Occipital lobe (tissue), 1 donor: ENCODE measurements at regions not wholly inside any gene's neighbourhood (a gene's known extent, or its start where the extent isn't known, plus 50 kb on each side); places are given as distances from the start of the nearest gene placed in this dataset.
"Not testable (repeated sequence)": the region's sequence is repeated elsewhere in the genome, so short reads cannot be mapped to it uniquely, and the experiment has no call there.

Source experiments
- DNase-seq: peaks from one replicate; lab custom pipeline; 2025; lab: John Stamatoyannopoulos, UW

DNA sequence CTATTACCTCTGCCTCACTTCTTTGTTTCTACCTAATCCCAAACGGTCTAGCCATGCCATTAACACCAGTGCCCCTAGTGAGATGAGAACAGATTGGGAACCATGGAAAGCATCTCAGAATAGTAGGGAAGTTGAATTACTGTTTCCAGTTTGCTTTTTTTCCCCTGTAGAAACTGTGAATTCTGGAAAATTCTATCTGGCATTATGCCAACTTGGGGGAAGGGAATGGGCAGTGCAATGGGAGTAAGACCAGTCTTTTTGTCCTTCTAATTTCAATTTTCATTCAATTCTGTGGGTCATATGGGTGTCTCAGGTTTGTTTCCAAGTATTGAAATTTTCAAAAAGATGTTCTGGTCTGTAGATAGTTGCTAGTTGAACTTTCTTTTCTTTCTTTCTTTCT is 1666.1 kb downstream of the SLITRK1 start:
- no peak for DNase-seq

DNA sequence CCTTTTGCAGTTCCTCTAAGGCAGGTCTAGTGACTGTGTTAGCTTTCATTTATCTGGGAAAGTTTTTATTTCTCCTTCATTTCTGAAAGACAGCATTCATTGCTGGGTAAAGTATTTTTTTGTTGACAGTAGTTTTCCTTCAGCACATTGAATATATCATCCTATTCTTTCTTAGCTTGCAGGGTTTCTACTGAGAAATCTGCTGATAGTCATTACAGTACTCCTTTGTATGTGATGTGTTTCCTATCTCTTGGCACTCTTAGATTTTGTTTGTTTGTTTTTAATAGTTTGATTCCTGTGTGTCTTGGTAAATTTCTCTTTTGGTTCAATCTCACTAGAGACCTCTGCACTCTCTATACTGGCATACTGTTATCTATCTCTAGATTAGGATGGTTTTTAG is 1667.9 kb downstream of the SLITRK1 start:
- no peak for DNase-seq

DNA sequence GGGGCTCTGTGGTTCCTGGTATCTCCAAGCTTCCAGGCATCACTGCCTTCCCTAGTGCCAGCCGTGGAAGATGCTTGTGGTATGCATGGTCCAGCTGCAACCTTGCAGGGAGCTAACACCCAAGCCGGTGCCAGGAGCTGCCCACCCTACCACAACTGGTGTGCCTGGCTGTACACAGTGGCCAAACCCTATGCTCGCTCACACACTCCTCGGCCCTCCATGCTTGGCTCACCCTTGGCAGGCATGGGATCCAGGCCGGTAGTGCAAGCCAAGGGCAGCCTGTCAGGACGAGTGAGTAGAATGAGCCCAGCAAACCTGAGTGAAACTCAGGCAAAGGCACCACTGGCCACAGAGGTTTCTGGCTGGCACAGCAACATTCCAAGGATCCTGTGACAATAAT is 1676.0 kb downstream of the SLITRK1 start:
- no peak for DNase-seq

DNA sequence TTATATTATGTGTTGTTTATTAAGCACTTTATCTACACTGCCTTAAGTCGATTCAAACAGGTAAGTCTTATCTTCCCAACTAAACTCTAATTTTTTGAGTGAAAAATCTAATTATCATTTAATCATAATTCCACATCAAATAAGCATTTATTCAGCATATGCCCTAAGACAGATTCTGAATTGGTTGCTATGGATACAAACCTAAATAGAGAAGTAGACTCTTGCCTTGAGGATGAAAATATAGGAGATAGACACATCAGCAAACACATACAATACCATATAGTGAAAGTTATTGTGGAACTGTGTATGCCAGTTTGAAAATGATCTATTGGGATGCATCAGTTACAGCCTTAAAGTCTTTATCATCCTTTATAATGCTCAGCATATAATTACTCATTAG is 1679.9 kb downstream of the SLITRK1 start:
- no peak for DNase-seq

DNA sequence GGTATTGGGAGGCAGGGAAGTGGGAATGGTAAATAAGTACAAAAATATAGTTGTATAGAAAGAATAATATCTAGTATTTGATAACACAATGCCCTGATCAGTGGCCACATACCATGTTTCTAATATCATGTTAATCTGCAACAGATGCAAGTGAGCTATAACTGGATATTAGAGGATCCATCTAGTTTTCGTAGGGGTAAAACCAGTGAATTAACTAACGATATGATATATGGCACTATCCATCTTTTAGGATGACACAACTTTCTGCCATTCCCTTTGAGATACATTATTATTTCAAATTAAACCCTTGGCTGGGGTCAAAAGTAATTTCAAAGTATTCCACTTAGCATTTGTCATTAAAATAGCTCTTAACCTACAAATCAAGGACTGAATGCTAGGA is 1686.2 kb downstream of the SLITRK1 start:
- no peak for DNase-seq

DNA sequence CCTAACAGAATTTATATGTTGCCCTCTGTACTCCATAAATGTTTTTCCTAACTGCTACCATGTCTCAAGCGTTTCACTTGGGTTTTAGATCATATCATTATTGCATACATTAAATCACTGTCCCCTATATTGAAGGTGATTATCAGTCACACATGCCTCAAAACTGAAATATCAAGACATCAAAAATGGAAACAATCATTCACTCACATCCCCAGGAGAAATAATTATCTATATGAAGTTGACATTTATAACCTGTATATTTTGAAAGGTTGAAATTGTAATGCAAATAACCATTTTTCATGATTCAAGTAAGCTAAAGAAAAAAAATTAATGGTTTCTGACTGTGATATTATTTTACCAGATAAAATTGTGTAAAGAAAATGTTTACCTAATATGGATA is 1695.0 kb downstream of the SLITRK1 start:
- no peak for DNase-seq

DNA sequence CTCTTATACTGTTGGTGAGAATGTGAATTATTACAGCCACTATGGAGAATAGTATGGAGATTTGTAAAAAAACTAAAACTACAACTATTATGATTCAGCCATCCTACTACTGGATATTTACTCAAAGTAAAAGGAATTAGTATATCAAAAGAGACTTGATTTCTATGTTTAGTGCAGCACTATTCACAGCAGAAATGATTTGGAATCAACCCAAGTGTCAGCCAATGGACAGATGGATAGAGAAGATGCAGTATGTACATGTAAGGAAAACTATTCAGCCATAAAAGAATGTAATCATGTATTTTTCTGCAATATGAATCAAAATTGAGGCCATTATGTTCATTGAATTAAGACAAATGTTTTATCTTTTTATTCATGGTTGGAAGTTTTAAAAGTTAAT is 1705.5 kb downstream of the SLITRK1 start:
- DNase-seq: no peak

DNA sequence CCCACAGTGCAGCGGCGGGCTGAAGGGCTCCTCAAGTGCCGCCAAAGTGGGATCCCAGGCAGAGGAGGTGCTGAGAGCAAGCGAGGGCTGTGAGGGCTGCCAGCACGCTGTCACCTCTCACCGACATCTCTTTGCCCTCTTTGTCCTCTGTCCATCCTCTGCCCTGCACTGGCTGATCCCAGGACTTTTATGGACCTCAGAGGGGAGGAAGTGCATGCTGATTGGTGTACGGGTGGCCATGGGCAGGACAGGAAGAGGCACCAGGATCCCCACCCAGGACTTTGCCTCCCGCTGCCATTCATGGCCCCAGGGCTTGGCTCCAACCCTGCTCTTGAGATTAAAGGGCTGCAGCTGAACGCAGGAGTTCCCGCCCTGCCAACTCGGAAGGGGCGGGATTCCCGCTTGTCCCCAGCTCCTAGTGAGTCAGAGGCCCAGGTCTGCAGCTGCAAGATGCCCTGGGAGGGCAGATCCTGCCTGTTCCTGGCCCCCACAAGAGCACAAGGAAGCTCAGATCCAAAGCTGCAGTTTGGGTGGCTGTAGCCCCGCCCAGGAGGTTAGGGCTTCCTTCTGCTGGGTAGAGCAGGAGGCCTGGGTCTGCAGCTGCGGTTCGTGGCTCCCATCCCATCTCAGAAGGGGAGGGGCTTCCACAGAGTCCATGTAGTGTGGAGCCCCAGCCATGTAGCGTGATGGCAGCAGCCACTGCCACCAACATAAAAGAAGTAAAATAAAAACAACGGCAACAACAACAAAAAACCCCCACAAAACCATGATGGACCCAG is 1716.7 kb downstream of the SLITRK1 start:
- no peak for DNase-seq

DNA sequence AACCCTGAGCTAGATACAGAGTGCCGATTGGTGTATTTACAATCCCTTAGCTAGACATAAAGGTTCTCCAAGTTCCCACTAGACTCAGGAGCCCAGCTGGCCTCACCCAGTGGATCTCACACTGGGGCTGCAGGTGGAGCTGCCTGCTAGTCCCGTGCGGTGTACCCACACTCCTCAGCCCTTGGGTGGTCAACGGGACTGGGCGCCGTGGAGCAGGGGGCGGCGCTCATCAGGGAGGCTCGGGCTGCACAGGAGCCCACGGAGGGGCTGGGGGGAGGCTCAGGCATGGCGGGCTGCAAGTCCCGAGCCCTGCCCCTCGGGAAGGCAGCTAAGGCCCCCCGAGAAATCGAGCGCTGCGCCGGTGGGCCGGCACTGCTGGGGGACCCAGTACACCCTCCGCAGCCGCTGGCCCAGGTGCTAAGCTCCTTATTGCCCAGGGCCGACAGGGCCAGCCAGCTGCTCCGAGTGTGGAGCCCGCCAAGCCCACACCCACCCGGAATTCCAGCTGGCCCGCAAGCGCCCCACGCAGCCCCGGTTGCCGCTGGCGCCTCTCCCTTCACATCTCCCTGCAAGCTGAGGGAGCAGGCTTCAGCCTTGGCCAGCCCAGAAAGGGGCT is 1717.4 kb downstream of the SLITRK1 start:
- not testable (repeated sequence) for DNase-seq

DNA sequence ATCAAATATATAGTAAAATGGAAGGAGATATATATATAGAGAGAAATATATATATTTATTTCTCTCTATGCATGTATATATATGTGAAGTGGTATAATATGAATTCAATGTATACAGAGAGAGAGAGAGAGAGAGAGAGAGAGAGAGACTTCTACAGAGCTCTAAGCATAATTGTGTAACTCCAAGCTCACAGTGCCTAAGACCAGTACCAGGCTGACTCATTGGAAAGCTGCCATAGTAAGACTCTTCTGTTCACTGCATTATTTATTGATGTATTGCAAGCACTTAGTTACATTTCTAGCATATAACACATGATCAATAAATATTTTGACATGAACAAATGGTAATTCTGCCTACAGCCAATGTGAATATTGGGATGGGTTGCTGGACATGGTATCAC is 1734.7 kb downstream of the SLITRK1 start:
- no peak for DNase-seq

DNA sequence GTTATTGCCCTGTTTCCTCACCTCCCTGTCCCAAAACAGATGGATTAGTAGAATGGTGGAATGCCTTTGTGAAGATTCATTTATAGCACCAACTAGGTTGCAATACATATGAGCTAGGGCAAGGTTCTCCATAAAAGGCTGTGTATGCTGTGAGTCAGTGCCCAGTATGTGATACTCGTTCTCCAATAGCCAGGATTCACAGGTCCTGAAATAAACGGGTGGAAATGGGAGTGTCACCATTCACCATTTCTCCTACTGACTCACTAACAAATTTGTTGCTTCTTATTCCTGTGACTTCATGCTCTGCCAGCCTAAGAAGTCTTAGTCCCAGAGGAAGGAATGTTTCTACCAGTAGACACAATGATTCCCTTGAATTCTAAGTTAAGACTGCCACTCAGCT is 1745.4 kb downstream of the SLITRK1 start:
- no peak for DNase-seq

DNA sequence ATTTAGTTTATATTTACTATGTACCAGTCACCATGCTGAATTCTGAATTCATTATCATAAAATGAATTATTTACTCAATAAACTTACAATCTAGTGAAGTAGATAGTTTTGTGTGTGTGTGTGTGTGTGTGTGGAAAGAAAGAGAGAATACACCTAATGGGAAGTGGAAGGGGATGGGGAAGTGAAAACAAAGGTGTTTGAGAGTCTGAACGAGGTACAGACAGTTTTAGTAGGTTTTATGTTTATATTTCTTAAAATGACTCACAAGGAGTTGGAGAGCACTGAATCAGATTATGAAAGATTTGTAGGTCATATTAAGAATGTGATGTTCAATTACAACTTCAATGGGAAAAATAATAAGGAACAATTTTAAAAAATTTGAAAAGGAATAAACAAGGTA is 1753.0 kb downstream of the SLITRK1 start:
- no peak for DNase-seq

DNA sequence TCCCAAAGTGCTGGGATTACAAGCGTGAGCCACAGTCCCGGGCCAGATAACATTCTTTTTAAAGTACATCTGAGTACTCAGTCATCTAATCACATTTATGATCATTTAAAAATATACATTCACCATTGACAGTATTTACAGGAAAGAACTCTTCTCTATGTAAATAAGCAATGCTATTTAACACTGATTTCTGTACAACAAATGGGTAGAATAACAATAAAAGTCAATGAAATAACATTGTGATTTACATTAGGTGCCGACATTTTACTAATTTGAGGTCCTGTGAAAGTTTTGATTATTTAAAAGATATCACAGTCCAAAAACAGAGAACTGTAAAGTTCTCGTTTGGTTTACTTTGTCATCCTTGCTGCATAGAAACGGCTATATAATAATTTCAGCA is 1763.7 kb downstream of the SLITRK1 start:
- no peak for DNase-seq

DNA sequence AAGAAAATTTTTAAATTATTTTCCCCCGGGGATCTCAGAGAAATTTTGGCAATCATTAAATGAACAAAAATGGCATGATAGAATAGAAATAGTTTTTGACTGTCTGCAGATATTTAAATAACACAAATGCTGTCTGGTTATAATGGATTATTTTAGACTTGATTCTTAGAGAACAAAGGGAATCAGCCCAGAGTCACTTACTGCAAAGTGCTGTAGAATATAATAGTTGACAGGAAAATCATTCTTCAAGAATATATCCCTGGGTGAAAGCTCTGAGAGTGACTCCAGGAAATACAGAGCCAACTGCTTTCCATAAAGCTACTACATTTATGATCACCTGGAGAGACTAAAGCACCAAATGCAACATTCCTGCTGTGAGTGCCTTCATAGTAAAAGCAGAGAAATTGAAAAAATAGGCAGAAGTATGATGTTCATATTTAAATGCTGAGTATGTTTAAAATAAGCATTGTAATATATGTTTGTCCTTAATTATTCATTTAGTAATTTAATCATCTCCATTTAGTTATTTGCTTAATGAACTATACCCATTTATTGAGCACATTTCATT is 1765.8 kb downstream of the SLITRK1 start:
- DNase-seq: no peak

DNA sequence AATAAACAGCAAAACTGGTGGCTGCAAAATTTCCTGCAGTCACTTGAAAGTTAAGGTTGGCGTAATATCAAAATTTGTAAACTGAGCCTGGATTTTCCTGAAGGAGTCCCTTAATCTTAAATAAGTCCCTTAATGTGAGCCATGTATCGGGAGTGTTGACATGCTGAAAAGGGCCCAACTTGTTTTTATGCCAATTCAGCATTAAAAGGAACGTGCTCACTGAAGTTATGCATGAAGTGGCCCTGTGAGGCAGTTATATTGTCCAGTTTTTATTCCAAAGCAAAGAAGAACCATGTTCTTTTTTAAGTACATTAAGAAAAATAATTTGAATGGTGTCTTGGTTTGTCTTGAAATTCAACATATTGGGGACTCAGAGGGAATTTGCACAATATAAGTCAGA is 1766.9 kb downstream of the SLITRK1 start:
- DNase-seq: no peak

DNA sequence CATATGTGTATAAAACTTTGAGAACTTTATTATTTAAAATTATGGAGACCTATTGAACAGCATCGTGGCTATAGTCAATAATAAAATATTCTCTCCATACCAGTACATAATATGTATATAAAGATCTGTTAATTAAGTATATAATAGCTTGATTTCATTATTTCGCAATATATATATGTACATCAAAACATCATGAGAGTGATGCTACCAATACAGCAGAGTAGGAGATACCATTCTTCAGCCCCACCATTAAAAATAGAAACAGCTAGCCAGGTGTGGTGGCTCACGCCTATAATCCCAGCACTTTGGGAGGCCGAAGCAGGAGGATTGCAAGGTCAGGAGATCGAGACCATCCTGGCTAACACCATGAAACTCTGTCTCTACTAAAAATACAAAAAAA is 1755.3 kb upstream of the SPRY2 start:
- no peak for DNase-seq

DNA sequence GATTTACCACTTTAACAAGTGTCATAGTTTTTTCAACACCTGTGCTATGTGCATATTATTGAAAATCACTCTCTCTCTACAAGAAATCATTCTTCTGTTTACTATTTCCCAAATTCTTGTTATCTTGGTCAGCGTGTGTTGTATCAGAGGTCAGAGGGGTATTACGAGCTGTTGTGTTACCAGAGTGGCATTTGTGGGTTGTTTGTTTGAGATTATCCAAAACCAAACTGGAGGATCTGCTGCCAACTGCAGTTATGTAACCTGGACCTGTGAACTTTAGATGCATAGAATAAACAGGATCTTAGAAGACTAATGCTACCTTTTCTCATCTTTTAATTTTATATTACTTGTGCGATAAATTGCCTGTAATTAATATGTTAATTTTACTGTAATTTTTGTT is 1751.4 kb upstream of the SPRY2 start:
- no peak for DNase-seq

DNA sequence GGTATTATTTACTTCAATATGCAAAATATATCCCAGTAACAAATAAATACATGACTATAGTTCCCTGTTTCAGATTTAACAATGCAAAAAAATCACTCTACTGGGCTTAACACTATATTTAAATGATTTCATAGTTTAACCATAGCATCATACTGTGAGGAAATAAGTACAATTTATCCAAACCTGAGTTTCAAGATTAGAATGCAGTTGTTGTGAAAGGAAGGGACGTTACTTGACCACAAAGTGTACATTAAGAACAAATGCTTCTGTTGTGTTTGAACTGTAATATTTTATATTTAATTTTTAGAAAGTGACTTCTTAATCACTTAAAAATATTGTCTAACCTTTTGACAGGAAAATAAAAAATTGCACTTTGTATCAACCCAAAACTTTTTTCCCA is 1747.9 kb upstream of the SPRY2 start:
- no peak for DNase-seq

DNA sequence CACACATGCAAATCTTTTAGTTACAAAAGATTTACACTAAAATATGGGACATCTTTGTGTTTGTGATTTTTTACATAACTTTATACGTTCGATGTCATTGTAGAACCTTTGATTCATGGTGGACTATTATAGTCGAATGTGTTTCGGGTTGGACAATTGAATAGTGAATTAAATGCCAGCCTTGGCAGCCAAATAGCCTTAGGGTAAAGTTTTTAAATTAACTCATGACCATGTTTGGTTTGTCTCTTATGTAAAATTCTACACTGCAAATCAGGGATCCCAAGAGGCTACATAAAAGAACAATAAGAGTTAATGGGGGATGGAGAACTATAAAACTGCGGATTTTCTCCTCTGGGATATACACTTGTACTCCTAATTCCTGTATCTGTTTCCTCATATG is 1735.6 kb upstream of the SPRY2 start:
- DNase-seq: no peak

DNA sequence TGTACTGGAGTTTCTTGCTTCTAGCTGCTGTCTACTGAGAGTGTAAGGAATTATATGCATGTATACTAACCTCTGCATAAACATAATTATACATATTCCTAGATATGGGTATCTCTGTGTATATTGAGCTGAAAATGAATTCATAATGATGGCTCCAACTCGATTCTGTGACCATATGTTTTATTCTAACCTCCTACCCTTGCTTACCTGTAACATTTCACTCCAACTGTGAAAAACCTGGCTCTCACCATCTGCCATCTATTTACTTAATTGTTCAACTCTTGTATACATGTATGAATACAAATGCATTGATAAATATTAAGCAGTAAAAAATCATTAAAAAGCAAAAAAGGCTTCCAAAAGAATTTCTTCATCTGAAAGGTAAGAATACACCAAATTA is 1729.5 kb upstream of the SPRY2 start:
- no peak for DNase-seq

DNA sequence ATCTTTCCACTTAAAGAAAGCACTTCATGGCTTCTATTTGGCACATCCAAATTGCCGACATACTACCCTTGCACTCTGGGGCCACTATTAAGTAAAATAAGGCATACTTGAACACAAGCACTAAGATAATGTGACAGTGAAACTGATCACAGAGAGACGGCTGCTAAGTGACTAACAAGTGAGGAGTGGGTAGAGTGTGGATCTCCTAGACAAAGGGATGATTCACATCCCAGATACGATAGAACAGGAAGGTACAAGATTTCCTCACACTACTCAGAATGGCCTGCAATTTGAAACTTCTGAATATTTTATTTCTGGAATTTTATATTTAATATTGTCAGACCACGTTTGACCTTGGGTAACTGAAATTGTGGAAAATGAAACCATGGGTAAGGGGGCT is 1721.8 kb upstream of the SPRY2 start:
- DNase-seq: no peak

DNA sequence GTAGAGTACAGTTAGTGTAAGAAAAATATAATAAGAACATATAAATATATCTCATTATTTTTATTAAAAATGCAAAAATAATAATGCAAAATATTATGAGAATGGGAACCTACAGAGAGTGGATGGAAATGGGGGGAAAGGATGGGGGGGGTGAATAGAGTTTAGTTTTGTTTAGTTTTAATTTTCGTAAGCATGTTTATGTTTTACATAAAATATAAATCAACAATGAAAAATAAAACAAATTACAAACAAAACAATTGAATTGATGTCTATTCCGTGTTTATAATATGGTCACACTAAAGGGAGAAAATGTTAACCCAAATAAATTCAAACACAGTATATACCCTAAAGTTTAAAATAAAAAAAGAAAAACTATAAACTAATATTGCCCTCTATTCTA is 1717.4 kb upstream of the SPRY2 start:
- DNase-seq: no peak

DNA sequence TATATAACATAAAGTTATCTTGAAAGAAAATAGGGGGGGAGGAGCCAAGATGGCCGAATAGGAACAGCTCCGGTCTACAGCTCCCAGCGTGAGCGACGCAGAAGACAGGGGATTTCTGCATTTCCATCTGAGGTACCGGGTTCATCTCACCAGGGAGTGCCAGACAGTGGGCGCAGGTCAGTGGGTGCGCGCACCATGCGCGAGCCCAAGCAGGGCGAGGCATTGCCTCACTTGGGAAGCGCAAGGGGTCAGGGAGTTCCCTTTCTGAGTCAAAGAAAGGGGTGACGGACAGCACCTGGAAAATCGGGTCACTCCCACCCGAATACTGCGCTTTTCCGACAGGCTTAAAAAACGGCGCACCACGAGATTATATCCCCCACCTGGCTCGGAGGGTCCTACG is 1704.4 kb upstream of the SPRY2 start:
- not testable (repeated sequence) for DNase-seq
